NCI-H1417 (cell line): ENCODE measurements at regions not wholly inside any gene's neighbourhood (a gene's known extent, or its start where the extent isn't known, plus 50 kb on each side); places are given as distances from the start of the nearest gene placed in this dataset.
"Not testable (repeated sequence)": the region's sequence is repeated elsewhere in the genome, so short reads cannot be mapped to it uniquely, and the experiment has no call there.

ENCODE experiments used
- DNase-seq, 3 experiments: peaks; one replicate each; lab custom pipeline; 2025; lab: John Stamatoyannopoulos, UW

GRCh38 chr15:30030345-30030744 lies 52.4 kb upstream of the GOLGA8J start:
- DNase-seq = no peak

GRCh38 chr15:30023798-30024295 lies 58.9 kb upstream of the GOLGA8J start:
- DNase-seq = no peak

GRCh38 chr15:30010746-30011145 lies 72.0 kb upstream of the GOLGA8J start:
- DNase-seq = no peak

GRCh38 chr15:30008156-30008555 lies 74.6 kb upstream of the GOLGA8J start:
- no peak for DNase-seq

DNA sequence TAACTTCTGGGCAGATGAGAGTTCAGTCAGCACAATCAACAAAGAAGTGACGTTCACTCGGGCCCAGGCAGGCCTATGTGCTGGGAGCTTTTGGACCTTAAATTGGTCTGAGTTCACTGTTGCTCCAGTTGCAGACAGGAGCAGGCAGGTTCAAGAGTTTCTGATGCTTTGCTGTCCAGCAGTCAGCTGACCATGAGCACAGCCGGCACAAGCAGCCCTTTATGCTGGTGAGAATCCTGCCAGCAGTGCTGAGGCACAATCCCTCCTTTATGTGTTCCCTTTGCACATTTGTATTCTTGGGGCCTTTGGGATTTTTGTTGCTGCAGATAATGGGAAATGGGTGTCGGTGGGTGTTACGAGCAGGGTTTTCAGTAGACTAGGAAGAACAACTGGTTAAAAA lies 81.2 kb upstream of the GOLGA8J start:
- DNase-seq = no peak

GRCh38 chr15:29998033-29998432 lies 84.7 kb upstream of the GOLGA8J start:
- DNase-seq = no peak

GRCh38 chr15:29997499-29997898 lies 85.3 kb upstream of the GOLGA8J start:
- DNase-seq = no peak

GRCh38 chr15:29994284-29994683 lies 88.5 kb upstream of the GOLGA8J start:
- DNase-seq = no peak

- DNase-seq = no peak
These were observed 91.8 kb upstream of the GOLGA8J start for GRCh38 chr15:29990954-29991353.

- DNase-seq = peak in 1 of 3 experiments; percentile 37
These were observed 92.7 kb upstream of the GOLGA8J start for GRCh38 chr15:29990035-29990434.

DNA sequence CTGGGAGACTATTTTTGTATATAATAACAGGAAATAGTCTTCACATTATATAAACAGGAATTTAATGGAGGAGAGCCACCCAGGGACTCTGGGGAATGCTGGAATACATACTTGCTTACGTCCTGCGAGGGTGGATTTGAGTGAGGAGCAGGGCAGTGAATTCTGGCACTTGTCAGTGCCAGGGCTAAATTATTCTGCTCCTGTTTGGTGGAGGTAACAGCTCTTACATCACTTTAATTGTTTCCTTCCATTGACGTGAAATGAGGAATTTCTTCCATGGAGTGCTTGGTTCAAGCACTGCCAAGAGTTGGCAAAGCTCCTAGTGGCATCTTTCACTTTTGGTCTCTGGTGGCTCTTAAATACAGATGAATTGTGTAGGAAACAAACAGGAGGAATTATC lies 94.1 kb upstream of the GOLGA8J start:
- no peak for DNase-seq

DNA sequence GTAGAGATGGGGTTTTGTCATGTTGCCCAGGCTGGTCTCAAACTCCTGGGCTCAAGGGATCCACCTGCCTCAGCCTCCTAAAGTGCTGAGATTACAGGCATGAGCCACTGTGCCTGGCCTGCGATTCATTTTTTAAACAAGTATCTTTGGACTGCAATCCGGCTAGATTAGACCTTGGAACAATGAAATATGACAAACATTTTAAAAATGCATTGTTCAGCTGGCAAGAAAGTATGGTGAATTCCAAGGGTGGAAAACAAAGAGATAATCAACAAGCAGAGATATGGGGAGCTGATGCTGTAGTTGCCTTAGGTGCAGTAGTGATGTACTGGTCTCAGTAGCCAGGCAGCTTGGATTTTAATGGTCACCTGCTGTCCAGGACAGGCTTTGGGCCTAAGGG lies 95.8 kb upstream of the GOLGA8J start:
- DNase-seq = no peak

DNA sequence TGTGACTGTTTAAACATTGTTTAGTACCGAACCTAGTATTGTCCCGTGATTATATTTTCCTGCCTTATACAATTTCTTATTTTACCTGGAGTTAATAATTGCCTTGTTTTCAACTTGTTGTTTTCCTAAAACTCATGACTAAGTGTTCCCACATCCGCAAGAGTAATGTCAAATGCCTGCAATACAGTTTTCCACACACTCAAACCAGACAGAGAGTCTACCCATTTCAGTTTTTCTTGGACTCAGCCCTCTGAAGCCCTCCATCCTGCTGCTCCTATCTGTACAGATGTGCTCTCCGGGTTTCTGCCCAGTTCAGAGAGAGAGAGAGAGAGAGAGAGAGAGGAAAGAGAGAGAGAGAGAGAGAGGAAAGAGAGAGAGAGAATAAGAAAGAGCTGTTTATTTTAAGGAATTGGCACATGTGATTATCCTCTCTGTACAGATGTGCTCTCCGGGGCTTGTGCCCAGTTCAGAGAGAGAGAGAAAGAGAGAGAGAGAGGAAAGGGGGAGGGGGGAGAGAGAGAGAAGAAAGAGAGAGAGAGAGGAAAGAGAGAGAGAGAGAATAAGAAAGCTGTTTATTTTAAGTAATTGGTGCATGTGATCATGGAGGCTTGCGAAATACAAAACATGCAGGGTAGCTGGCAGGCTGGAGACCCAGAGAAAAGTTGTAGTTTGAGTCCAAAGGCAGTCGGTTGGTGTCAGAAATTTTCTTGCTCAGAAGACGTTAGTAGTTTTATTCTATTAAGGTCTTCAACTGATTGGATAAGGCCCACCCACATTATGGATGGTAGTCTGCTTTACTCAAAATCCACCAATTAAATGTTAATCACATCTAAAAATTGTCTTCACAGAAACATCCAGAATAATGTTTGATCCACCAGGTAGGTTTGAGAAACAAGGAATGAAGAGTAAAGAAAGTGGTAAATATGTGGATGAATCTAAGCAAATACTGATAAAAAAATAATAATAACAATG lies 104.1 kb upstream of the GOLGA8J start:
- DNase-seq = no peak

DNA sequence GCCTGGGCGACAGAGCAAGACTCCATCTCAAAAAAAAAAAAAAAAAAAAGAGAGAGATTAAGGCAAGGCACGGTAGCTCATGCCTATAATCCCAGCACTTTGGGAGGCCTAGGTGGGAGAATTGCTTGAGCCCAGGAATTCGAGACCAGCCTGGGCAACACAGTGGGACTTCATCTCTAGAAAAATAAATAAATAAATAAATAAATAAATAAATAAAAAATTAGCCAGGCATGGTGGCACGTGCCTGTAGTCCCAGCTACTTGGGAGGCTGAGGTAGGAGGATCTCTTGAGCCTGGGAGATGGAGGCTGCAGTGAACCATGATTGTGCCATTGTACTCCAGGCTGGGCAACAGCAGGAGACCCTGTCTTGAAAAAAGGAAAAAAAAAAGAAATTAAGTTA lies 108.7 kb upstream of the GOLGA8J start:
- DNase-seq = not testable (repeated sequence)

DNA sequence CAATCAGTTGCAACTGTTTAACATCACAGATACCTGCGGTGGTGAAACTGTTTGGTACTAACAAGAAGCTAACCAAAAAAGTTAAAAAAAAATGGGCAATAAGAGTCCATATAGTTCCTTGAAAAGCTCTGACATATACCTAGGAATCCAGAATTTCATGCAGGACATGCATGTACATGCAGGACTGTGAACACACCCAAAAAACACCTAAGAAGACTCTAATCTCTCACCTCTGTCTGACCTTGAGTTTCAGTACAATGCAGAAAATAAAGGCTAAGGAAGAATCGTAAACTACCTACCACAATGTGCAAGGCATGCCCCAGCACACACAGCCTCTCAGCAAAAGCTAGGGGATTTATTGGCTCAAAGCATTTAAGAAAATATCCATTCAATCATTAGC lies 110.7 kb upstream of the GOLGA8J start:
- DNase-seq = no peak

DNA sequence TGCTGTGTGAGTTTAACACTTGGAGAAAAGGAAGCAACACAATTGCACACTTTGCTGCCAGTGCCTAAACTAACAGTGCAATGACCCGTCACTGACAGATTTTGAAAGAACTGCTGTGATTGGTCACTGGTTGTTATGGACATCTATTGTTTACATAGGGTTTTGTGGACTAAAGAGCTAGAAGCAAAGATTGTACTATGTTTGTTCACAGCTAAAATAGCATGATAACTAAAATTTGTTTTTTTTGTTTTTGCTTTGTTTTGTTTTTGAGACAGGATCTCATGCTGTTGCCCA lies 112.4 kb upstream of the GOLGA8J start:
- peak in 1 of 3 experiments; percentile 27 for DNase-seq

DNA sequence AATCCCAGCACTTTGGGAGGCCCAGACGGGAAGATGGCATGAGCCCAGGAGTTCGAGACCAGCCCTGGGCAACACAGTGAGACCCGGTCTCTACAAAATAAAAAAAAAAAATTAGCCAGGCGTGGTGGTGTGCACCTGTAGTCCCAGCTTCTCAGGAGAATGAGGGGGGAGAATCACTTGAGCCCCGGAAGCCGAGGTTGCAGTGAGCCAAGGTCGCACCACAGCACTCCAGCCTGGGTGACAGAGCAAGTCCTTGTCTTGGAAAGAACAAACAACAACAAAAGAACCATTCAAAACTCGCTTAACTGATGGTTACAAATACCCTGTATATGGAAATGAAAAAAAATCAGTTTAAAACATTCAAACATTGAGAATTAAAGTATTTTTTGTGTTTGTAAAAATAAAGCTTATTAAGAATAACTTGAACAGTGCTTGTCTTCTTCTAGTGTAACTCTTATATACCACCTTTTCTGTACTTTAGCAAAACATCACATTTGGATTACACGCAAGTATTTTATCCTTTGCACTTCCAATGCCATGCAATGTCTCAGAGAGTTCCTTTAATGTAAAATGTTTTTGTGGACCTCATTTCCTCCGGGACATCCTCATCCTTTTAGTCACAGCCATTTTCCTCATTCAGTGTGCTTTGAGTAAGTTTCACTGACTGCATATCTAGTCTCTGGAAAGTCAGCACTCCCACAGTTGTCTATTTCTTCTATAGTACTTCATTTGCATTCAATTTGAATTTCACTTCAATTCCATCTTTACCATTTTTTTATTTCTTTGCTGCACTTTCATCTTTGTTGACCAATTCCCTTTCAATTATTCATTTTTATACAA lies 113.0 kb upstream of the GOLGA8J start:
- no peak for DNase-seq

DNA sequence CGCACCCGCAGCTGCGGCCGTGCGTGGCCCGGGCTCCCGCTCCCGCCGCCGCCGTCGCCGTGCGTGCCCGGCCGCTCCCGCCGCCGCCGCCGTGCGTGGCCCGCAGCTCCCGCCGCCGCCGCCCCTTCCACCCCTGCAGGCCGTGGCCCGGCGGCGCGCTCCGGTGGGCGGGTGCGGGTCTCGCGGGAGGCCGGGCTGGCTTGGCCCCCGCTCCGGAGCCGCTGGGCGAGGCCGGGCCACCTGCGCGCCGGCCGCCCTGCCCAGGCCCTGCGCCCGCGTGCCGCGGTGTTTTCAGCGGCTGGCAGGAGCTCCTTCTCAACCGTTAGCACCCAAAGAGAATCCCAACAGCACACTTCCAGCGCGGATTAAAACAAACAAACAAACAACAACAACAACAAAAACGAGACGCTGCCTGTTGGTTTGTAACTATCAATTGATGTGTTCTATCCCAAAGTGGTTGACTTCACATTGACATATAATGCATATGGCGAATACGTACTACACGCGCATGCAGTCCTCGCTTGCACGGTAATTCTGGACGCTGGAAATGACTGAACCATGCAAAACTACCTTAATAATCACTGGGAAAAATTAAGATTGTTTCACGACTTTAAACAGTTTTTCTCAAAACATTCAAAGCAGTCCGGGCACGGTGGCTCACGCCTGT lies 113.7 kb upstream of the GOLGA8J start:
- DNase-seq = peak in 2 of 3 experiments; percentile 74 to 76

DNA sequence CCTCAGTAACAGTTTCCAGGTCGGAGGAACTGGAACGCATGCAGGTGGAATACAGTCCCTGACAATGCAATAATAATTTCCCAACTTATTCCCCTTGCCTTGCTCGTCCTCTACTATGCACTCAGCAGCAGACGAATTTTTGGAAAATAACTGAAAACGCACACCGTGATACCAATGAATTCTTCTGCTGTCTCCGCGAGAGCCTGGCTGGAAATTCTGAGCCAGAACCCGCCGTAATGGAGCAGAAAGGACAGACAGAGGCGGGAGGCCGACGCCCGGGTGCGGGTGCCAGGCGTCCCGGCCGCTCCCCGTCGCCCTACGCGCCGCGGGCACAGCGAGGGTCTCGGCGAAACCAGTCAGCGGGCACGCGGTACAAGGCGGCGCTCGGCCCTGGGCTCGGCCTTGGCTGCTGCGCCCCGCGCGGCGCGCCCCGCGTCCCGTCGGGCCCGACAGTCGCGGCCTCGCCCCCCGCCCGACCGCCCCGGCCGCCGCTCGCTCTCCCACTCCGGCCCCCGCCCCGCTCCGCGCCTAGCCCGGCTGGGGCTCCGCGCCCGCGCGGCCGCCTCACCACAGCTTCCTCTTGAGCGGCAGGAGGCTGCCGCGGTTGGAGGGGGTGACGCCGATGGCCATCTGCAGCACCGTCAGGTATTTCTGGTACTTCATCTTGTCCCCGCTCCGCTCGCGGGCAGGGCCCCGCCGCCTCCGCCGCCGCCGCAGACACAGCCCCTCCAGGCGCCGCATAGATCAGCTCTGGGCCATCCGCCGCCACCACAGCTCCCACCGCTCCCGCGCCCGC lies 114.5 kb upstream of the GOLGA8J start:
- peak in 2 of 3 experiments; percentile 76 to 80 for DNase-seq

DNA sequence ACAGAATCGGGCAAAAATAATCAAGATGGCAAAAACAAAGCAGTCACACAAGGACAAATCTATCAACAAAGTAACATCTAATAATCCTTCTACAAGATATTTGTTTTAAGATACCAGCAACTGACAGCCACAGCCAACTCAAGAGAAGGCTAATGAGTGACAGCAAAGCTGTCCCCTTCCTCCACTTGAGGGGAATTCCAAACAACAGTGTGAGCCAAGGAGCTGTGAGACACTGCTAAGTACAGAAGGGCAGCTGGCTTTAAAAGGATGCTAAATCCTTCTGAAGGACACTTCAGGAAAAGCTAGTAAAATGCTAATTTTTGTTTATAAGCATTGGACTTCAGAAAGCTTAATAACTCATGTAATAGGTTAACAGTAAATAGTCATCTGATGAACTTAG lies 120.3 kb upstream of the GOLGA8J start:
- peak in 1 of 3 experiments; percentile 8 for DNase-seq

DNA sequence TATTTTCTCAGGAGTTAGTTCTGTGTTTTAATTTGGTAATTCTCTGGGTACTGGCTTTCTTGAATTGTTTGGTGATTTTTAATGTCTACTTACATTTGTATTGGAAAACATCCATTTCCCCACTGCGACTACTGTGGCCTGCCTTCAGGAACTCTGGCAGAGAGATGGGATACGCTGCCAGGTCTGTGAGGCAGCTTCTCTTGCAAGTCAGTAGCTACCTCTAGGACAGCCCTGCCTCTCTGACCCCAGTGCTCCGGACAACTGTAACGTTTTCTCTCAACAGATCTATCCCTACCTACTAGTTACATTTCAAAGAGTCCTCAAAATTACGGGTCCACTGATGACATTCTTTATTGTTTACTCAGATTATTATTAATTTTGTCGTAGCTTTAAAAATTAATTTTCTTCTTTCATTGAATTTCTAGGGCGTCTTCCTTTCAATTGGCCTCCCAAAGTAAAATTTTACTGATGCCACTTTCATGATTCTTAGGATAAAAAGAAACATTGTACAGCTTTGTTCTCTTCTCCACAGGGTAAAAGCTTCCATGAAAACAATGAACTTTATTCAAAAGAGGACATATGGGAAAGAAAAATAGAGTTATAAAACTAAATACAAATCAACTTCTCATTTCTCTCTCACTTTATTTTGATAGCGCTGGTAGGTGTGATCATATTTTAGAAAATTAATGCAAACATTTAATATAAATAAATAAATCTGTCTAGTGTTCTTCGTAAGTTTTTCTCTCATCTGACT lies 123.2 kb upstream of the GOLGA8J start:
- DNase-seq = no peak
